HG03280 (cell line): ENCODE measurements at regions not wholly inside any gene's neighbourhood (a gene's known extent, or its start where the extent isn't known, plus 50 kb on each side); places are given as distances from the start of the nearest gene placed in this dataset.

ENCODE experiments used
- ATAC-seq: cut with Tn5 transposase; IDR thresholded peaks from one replicate; pipeline ENCODE4 v1.9.1; 2021; ENCODE audit warnings: mild to moderate bottlenecking, moderate library complexity; ENCODE audit not compliant: unreplicated experiment

DNA sequence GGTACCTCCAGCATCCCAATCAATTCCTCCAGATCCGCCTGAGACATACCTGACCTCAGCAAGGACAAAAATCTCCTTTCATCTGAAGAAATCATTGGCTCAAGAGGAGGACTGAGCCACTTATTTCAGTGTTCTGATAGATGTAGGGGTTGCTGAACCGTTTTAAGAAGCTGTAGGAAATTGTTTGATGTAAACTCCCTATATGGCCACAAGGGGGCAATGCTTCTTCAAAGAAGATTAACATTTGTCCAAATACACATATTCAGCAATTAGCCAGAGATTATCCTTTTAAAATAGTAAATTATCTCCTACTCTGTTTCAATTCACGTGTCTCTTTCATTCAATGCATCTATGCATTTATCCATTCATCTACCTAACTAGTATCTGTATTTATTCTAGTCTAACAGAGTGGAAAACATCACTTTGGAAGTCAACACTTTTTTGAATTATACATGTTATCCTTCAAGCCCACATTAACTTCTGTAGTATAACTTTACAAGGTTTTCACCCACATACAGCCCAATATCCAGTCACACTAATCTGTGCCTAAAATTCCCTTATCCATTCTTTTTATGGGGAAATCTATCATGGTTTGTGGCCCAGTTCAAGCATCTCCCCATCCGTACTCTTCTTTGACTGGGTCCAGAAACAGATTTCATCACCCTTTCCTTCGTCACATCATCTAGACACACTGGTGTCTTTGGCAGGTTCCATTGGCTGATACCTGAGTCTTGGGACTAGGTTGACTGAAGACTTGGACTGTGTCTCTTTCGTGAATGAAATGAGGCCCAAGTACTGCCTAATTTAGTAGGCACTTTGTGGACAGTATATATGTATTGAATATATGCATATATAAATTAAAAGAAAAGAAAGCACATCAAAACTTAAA is 411.0 kb upstream of the OR4E1 start:
- ATAC-seq: no peak

- no peak for ATAC-seq
Observed at GRCh38 chr14:22081337-22081736, 407.7 kb upstream of the OR4E1 start.

GRCh38 chr14:22079766-22080165 is 406.1 kb upstream of the OR4E1 start:
- ATAC-seq: no peak

DNA sequence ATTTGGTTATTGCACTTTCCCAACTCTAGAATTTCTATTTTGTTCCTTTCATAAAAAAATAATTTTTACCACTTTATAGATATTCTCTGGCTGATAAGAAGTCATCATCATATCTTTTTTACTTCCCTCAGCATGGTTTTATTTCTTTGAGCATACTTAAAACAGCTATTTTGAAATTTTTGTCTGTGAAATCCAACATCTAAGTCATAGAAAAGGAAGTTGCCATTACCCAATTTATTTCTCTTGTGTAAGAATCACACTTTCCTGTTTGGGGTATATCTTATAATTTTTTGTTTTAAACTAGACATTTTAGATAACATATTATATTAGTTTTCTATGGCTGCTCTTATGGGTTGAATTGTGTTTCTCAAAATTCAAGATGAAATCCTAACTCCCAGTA is 400.2 kb upstream of the OR4E1 start:
- ATAC-seq: no peak

DNA sequence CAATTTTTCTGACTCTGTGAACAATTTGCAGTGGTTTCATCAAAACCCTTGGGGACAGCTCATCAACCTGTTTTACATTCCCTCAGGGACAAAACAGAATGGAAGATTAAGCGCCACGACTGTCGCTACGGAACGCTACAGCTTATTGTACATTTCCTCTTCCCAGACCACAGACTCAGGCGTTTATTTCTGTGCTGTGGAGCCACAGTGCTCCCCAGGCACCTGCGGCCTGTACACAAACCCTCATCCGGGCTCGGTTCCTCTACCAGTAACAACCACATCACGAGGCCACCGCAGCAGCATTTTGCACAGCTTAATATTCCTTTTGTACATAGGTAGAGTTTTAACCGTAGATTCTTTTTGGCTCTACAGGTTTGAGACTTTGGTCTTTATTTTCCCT is 397.4 kb upstream of the OR4E1 start:
- ATAC-seq: peak; percentile 56

DNA sequence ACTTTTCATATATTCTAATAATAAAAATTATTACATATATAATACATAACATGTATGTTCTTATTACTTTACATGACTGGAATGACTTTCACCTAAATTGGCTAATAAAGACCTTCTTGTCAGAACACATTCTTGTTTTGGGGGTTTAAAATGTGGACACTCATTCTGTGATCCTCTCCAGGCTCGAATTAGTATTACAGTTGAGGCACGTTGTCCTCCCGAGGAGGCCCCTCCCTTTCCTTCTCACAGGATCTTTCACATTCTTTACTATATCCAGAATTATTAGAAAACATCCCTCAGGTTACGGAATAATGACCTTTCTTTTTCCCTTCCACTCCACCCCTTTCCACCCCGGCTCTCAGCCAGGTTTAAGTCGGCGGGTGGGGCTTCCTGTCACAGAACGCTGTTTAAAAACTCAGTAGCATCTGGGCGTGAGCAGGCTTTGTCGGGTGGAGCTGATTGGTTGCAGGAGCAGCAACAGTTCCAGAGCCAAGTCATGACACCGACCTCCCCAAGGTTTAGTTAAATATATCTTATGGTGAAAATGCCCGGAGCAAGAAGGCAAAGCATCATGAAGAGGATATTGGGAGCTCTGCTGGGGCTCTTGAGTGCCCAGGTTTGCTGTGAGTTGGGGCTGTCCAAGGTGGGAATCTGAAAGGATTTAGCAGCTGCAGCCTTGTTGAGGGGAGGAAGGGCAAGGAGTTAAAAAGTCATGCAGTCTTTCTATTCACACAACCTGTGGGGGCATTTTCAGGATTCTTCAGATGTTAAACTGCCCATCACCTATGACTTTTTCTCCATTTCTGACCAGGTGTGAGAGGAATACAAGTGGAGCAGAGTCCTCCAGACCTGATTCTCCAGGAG is 396.7 kb upstream of the OR4E1 start:
- ATAC-seq: peak; percentile 53

- ATAC-seq: no peak
Observed at GRCh38 chr14:22065347-22065746, 391.7 kb upstream of the OR4E1 start.

DNA sequence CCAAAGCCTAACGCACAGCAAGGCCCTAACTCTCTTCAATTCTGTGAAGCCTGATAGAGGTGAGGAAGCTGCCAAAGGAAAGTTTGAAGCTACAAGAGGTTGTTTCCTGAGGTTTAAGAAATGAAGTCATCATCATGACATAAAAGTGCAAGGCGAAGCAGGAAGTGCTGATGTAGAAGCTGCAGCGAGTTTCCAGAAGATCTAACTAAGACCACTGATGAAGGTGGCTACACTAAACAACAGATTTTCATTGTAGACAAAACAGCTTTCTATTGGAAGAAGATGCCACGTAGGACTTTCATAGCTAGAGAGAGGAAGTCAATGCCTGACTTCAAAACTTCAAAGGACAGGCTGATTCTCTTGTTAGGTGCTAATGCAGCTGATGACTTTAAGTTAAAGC is 385.6 kb upstream of the OR4E1 start:
- no peak for ATAC-seq

- ATAC-seq: no peak
Observed at GRCh38 chr14:22052795-22053194, 379.2 kb upstream of the OR4E1 start.

- peak; percentile 68 for ATAC-seq
Observed at GRCh38 chr14:22047115-22047514, 373.5 kb upstream of the OR4E1 start.

GRCh38 chr14:22046063-22046462 is 372.4 kb upstream of the OR4E1 start:
- ATAC-seq: no peak

GRCh38 chr14:22044193-22044592 is 370.6 kb upstream of the OR4E1 start:
- no peak for ATAC-seq

DNA sequence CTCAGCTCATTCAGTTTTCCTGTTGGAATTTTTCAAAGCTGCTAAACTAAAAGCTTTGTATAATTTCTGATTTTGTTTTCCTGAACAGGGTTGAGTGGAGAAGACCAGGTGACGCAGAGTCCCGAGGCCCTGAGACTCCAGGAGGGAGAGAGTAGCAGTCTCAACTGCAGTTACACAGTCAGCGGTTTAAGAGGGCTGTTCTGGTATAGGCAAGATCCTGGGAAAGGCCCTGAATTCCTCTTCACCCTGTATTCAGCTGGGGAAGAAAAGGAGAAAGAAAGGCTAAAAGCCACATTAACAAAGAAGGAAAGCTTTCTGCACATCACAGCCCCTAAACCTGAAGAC is 367.1 kb upstream of the OR4E1 start:
- no peak for ATAC-seq

DNA sequence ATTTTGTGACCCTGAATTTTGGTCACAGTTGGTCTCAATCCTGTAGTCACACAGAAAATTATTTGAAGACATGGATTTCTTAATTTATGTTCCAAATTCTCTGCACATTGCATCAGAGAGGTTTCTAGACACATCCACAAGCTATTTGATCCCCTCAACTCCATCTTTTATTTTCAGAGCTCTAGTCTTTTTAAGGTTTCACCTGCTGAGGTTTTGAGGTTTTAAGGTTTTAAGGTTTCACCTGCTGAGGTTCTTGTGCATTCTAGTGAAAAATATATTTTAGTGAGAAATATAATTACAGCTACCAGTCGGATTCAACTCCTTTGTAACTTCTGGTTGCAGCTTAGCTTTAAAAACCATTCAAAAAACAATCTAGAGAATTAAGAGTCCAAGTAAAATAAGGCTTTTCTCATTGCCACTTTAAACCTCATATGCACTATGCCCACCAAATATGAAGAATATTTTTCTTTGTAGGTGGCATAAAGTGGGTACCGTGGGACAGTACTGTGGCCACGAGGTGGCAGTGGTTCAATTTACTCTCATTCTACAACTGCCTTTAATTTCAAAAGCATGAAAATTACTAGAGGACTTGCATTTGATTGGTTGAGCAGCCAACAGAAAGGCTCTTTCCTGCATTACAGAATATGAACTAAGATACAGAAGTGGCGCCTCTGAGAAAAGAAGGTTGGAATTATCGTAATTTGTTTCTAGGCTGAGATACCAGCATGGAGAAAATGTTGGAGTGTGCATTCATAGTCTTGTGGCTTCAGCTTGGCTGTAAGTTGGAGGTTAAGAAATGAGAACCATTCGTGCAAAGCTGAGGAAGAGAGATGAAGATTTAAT is 366.5 kb upstream of the OR4E1 start:
- ATAC-seq: no peak

- ATAC-seq: no peak
Observed at GRCh38 chr14:22036541-22037239, 363.1 kb upstream of the OR4E1 start.

DNA sequence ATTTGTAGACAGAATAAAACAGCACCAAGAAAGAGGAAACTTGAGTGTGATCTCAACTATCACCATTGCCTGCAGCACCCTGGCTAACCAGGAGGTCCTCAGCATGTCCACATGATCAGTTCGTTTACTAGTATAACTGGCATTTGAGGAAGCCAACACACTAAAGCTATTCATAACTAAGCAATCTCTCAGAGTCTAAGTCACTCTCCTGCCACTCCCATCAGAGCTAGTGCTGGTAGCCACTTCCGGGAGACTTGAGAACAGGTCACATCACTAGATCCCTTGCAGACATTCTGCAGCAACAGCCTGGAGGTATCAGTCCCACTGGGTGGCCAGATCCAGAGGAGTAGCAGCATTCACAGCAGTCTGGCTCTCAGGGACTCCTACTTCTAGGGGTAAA is 352.9 kb upstream of the OR4E1 start:
- ATAC-seq: no peak

GRCh38 chr14:22025879-22026278 is 352.3 kb upstream of the OR4E1 start:
- ATAC-seq: no peak

DNA sequence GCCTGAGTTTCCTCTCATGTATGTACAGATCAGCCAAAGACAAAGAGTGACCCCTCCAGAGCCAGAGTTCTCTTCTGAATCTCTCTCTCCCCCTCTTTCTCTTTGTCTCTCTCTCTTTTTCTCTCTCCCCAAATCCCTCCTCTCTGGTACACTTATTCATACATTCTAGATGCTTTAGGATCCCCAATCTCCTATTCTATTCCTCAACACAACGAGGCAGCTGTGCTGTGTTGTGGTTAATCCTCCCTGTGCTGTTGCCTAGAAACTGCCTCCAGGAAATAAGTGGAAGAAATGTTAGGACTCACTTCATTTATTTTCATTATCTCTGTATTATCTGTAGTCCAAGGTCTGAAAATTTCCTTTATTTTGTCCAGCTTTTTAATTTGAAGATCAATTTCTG is 350.5 kb upstream of the OR4E1 start:
- no peak for ATAC-seq

GRCh38 chr14:22018890-22019289 is 345.3 kb upstream of the OR4E1 start:
- ATAC-seq: no peak

DNA sequence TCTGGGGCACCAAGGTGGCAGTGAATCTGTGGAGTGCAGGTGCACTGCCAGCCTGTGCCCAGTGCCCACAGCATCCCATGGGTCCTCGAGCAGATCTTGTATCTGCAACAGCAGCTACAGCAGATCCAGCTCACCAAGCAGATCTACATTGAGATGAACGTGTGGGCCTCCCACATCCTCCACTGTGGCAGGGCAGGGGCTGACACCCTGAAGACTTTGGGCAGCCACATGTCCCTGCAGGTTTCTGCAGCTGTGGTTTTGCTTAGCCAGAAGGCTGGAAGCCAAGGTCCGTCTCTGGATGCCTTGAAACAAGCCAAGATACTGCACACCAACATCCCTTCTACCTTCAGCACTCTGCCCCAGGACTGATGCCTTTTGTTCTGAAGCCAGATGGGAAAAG is 338.8 kb upstream of the OR4E1 start:
- no peak for ATAC-seq

GRCh38 chr14:22011253-22011642 is 337.6 kb upstream of the OR4E1 start:
- no peak for ATAC-seq
